Prostate gland (tissue), 2 donors: ENCODE measurements at regions not wholly inside any gene's neighbourhood (a gene's known extent, or its start where the extent isn't known, plus 50 kb on each side); places are given as distances from the start of the nearest gene placed in this dataset.

Experiments
- POLR2A ChIP-seq: fragments of 450-650 bp; IDR thresholded peaks from one replicate; pipeline ENCODE4 v1.6.1; 2016; ENCODE audit warnings: antibody characterized with exemption, mild to moderate bottlenecking
- TF ChIP-seq, protein P1 (sequence below), 4 experiments: fragments of 200-600 bp in 2 of 4; fragments of 450-650 bp in 2 of 4; sonication (generic) in 2 of 4; IDR thresholded peaks; 1 replicate in 3 of 4; 2 replicates in 1 of 4; pipeline ENCODE4 v1.5.1; 2016 to 2019; ENCODE audit warnings: antibody characterized with exemption in 4 of 4, mild to moderate bottlenecking in 2 of 4, moderate library complexity in 2 of 4

DNA sequence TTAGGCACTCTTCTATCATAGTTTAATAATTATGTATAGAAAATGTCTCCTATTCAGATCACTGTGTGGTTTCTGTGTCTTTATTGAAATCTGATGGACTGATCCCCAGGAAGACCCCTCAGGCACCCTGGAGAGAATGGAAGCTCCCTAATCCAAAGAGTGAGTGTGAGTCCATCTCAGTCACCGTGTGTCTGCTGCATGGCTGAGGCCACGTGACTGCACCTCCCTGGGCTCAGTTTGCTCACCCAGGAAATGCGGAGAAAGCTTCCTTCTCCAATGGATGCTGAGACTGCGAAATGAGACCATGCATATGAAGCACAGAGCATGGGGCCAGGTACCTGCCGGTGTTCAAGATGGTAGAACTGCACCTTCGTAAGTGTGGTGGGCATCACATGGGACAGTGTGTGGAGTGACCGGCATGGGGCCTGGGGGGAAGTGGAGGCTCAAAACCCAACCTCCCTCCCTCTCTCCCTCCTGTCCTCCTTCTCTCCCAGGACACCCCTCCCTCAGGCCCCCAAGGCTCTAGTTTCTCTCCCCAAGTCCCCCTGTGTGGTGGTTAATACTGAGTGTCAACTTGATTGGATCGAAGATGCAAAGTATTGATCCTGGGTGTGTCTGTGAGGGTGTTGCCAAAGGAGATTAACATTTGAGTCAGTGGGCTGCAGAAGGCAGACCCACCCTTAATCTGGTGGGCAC is 557.5 kb downstream of the PTPRU start:
- TF ChIP-seq, protein P1, sequence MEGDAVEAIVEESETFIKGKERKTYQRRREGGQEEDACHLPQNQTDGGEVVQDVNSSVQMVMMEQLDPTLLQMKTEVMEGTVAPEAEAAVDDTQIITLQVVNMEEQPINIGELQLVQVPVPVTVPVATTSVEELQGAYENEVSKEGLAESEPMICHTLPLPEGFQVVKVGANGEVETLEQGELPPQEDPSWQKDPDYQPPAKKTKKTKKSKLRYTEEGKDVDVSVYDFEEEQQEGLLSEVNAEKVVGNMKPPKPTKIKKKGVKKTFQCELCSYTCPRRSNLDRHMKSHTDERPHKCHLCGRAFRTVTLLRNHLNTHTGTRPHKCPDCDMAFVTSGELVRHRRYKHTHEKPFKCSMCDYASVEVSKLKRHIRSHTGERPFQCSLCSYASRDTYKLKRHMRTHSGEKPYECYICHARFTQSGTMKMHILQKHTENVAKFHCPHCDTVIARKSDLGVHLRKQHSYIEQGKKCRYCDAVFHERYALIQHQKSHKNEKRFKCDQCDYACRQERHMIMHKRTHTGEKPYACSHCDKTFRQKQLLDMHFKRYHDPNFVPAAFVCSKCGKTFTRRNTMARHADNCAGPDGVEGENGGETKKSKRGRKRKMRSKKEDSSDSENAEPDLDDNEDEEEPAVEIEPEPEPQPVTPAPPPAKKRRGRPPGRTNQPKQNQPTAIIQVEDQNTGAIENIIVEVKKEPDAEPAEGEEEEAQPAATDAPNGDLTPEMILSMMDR (IDR thresholded peaks at IDR 0.05), result no peak
- TF ChIP-seq POLR2A, result no peak
